HG03571 (cell line): ENCODE measurements at regions not wholly inside any gene's neighbourhood (a gene's known extent, or its start where the extent isn't known, plus 50 kb on each side); places are given as distances from the start of the nearest gene placed in this dataset.
"Not testable (repeated sequence)": the region's sequence is repeated elsewhere in the genome, so short reads cannot be mapped to it uniquely, and the experiment has no call there.

Experiments used
- ATAC-seq: cut with Tn5 transposase; IDR thresholded peaks from one replicate; pipeline ENCODE4 v1.9.1; 2021; ENCODE audit not compliant: unreplicated experiment

DNA sequence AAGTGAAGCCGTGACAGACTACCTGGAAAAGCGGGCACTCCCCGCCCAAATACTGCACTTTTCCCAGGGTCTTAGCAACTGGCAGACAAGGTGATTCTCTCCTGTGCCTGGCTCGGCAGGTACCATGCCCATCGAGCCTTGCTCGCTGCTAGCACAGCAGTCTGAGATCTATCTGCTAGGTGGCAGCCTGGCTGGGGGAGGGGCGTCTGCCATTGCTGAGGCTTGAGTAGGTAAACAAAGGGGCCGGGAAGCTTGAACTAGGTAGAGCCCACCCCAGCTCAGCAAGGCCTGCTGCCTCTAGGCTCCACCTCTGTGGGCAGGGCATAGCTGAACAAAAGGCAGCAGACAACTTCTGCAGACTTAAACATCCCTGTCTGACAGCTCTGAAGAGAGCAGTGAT, 406.3 kb downstream of the NDFIP2 start:
- not testable (repeated sequence) for ATAC-seq

GRCh38 chr13:79886601-79887000, 405.6 kb downstream of the NDFIP2 start:
- no peak for ATAC-seq

- ATAC-seq = no peak
Measured at GRCh38 chr13:79884890-79885289, 403.9 kb downstream of the NDFIP2 start.

DNA sequence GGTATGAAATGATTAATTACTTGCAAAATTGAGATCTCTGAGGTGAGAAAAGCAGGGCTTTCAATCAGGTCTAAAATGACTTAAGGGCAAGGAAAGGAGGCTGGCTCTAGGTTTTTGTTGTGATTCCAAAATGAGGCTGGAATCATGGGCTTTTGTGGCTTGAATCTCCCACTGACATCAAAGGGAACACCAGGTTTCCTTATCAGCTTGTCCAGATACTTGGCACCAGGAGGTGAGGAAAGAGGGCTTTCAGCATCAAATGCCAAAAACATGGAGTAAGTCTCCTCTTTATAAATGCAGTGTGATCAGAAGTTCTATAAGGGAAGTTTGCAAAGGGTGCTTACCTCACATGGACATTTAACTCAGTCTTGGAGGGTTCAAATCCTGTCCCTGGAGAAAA, 402.3 kb downstream of the NDFIP2 start:
- ATAC-seq = no peak

GRCh38 chr13:79880818-79881217, 399.9 kb downstream of the NDFIP2 start:
- ATAC-seq = no peak

GRCh38 chr13:79874396-79875360, 393.7 kb downstream of the NDFIP2 start:
- no peak for ATAC-seq

DNA sequence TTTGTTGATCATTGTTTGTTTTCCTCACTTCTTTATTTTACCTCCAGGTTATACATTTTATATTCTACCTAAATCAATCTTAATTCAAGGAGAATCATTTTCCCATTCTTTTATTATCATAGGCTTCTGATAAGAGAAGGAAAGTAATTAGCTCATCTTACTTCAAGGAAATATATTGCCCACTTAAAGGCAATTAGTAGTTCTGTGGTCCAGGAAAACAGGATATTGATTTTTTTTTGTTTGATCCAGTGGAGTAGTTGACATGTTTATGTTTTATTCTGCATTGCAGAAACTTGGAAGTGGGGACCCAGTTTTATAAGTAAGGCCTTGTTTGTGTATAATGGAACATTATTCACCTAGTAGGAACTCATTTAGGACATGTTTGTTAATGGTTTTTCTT, 390.6 kb downstream of the NDFIP2 start:
- no peak for ATAC-seq

- no peak for ATAC-seq
Measured at GRCh38 chr13:79870766-79871165, 389.8 kb downstream of the NDFIP2 start.

- no peak for ATAC-seq
Measured at GRCh38 chr13:79870123-79870522, 389.2 kb downstream of the NDFIP2 start.

GRCh38 chr13:79869326-79869725, 388.4 kb downstream of the NDFIP2 start:
- no peak for ATAC-seq

- no peak for ATAC-seq
Measured at GRCh38 chr13:79867254-79867653, 386.3 kb downstream of the NDFIP2 start.

GRCh38 chr13:79866436-79866835, 385.5 kb downstream of the NDFIP2 start:
- ATAC-seq = no peak

GRCh38 chr13:79862515-79862914, 381.6 kb downstream of the NDFIP2 start:
- ATAC-seq = no peak

GRCh38 chr13:79861731-79862130, 380.8 kb downstream of the NDFIP2 start:
- ATAC-seq = no peak

DNA sequence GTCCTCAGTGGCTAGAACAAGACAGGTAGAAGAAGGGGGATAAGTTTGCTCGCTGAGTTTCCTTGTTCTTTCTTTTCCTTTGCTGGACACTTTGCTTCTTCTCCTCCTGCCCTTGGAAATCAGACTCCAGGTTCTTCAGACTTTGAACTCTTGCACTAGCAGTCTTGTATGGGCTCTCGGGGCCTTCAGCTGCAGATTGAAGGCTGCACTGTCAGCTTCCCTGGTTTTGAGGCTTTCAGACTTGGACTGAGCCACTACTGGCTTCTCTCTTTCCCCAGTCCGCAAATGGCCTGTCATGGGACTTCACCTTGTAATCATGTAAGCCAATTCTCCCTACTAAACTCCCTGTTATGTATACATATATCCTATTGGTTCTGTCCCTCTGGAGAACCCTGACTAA, 379.8 kb downstream of the NDFIP2 start:
- no peak for ATAC-seq

- no peak for ATAC-seq
Measured at GRCh38 chr13:79859756-79860155, 378.8 kb downstream of the NDFIP2 start.

DNA sequence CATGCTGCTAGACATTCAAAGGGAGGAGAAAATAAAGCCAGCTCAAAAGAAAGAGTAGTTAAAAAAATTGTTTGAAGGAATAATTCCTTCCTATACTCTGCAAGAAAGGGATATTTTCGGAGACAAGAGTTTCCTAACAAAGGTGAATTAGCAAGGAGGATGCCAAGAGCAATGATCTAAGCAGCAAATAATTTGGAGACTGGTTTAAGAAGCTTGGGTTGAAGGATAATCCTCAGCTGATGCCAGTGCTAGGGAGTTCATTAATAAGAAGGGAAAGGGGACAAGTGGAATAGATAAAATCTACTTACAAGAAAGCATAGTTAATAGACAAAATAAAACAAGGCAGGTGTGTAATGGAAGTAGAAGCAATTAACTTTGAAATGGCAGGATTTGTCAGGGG, 372.3 kb downstream of the NDFIP2 start:
- no peak for ATAC-seq

DNA sequence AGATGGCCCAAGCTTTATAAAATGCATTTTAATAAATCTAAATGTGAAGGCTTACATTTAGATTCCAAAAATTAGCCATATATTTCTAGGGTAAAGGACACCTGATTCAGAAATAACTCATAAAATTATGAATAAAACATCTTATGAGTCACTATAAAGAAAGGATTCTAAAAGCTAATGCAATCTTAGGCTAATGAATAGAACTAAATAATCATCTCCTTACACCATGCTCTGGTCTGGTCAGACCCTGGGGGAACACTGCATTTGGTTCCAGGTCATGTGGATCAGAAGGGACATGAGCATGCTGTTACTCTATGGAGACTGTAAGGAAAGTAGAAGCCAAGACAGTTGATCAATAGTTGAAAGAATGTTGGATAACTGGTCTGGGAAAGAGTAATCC, 370.4 kb downstream of the NDFIP2 start:
- ATAC-seq = no peak

- no peak for ATAC-seq
Measured at GRCh38 chr13:79847882-79848592, 367.1 kb downstream of the NDFIP2 start.

GRCh38 chr13:79846386-79846785, 365.4 kb downstream of the NDFIP2 start:
- no peak for ATAC-seq

- ATAC-seq = no peak
Measured at GRCh38 chr13:79837741-79838450, 356.9 kb downstream of the NDFIP2 start.
